Suprapubic skin (tissue), 3 donors: ENCODE measurements at regions not wholly inside any gene's neighbourhood (a gene's known extent, or its start where the extent isn't known, plus 50 kb on each side); places are given as distances from the start of the nearest gene placed in this dataset.

ENCODE experiments used
- CTCF ChIP-seq, 2 donors: fragments of 200-600 bp in 1 of 2; fragments of 450-650 bp in 1 of 2; sonication (generic) in 1 of 2; IDR thresholded peaks; one replicate each; pipeline ENCODE4 v1.5.1; 2016 to 2019; ENCODE audit warnings: antibody characterized with exemption in 2 of 2, mild to moderate bottlenecking in 1 of 2, moderate library complexity in 1 of 2
- EP300 ChIP-seq: sonication (generic); formaldehyde crosslinking; IDR thresholded peaks from one replicate; pipeline ENCODE4 v1.6.1; 2017; ENCODE audit warnings: antibody characterized with exemption
- POLR2A ChIP-seq, 2 donors: fragments of 450-650 bp; IDR thresholded peaks; one replicate each; pipeline ENCODE4 v1.6.1; 2017; ENCODE audit warnings: antibody characterized with exemption in 2 of 2, mild to moderate bottlenecking in 2 of 2, moderate library complexity in 2 of 2

DNA sequence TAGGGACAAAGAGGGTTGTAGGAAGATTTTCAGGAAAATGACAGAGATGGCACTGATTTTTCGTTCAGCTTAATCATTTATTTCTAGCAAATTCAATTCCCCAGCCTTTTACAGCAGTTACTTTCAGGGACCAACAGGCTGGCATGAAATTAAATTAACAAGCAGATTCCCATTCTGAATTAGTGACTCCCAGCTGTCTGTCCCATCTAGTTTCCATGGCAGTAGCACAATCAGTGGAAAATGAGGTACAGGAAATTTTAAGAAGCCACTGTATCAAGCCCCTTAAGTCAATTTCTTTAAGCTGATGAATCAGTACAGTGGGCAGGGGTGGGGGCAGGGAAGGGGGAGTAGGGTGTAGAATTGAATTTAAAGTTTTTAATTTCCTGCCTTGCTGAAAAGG is 121.1 kb upstream of the TEX13C start:
- TF ChIP-seq EP300 (no peak), POLR2A (IDR thresholded peaks at IDR 0.05) (no peak), CTCF (IDR thresholded peaks at IDR 0.05) (no peak)
